OCI-LY7 (cell line): ENCODE measurements at regions not wholly inside any gene's neighbourhood (a gene's known extent, or its start where the extent isn't known, plus 50 kb on each side); places are given as distances from the start of the nearest gene placed in this dataset.
"Not testable (repeated sequence)": the region's sequence is repeated elsewhere in the genome, so short reads cannot be mapped to it uniquely, and the experiment has no call there.

Experiments used
- CTCF ChIP-seq: fragments of 200-600 bp; sonication (generic); conservative IDR thresholded peaks from 2 replicates; pipeline ENCODE4 v1.5.1; 2014; ENCODE audit warnings: mild to moderate bottlenecking, antibody characterized with exemption, low read length, moderate library complexity, mixed read lengths
- EZH2phosphoT487 ChIP-seq: fragments of 200-600 bp; sonication (generic); IDR thresholded peaks from 2 replicates; pipeline ENCODE4 v1.6.1; 2018; ENCODE audit warnings: low read depth, borderline replicate concordance, mild to moderate bottlenecking, mixed run types, antibody characterized with exemption, low read length, moderate library complexity, mixed read lengths

DNA sequence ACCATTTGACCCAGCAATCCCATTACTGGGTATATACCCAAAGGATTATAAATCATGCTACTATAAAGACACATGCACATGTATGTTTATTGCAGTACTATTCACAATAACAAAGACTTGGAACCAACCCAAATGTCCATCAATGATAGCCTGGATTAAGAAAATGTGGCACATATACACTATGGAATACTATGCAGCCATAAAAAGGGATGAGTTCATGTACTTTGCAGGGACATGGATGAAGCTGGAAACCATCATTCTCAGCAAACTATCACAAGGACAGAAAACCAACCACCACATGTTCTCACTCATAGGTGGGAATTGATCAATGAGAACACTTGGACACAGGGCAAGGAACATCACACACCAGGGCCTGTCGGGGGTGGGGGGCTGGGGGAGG lies 171.7 kb upstream of the POGK start:
- TF ChIP-seq CTCF, EZH2phosphoT487: not testable (repeated sequence)
